HepG2 (cell line): ENCODE measurements at regions not wholly inside any gene's neighbourhood (a gene's known extent, or its start where the extent isn't known, plus 50 kb on each side); places are given as distances from the start of the nearest gene placed in this dataset.

Experiments
- ATAC-seq: fragments of 200-7000 bp; cut with Tn5 transposase; 3 replicates; pipeline ENCODE4 v1.9.1; 2020; ENCODE audit warnings: mild to moderate bottlenecking, moderate library complexity
- BruUV-seq: library from RNA; stranded (reverse); fragments of 400-500 nt; replicated peaks from 2 replicates; lab custom pipeline; 2021; lab: Mats Ljungman, UMichigan
- CTCF ChIA-PET: fragments of 300-600 bp; formaldehyde crosslinking; extraction: SDS; loops from one replicate; lab custom pipeline; 2021; ENCODE audit warnings: low total read pairs, inconsistent platforms, low intra/inter-chr PET ratio; lab: Yijun Ruan, JAX
- POLR2A ChIA-PET: fragments of 350-600 bp; sonication (Branson Sonifier 250); formaldehyde crosslinking; loops from one replicate; lab custom pipeline; 2020; ENCODE audit warnings: antibody characterized with exemption, inconsistent platforms; lab: Yijun Ruan, JAX
- DNase-seq: peaks from one replicate; pipeline ENCODE4 v3.0.0-alpha.2; 2015; ENCODE audit warnings: low spot score
- FAIRE-seq: peaks from 3 replicates; lab custom pipeline; 2011; peaks lifted over from hg19 to GRCh38; lab: Jason Lieb, UNC
- H2AFZ ChIP-seq: one replicate; pipeline ENCODE4 v1.6.1; 2011; ENCODE audit warnings: low read length, inconsistent platforms
- H3K27ac ChIP-seq: fragments of 300-600 bp; 3 replicates; pipeline ENCODE4 v1.8.0; 2011; ENCODE audit warnings: mixed run types, mild to moderate bottlenecking, mixed read lengths, low read length, inconsistent platforms; ENCODE audit not compliant: insufficient read depth; ENCODE audit errors: extremely low read length
- H3K27me3 ChIP-seq, 2 experiments: fragments of 200-600 bp in 1 of 2; 2 replicates in 1 of 2; 3 replicates in 1 of 2; pipeline versions ENCODE4 v1.6.0 to v1.8.0; 2011; ENCODE audit warnings: low read length in 2 of 2, mild to moderate bottlenecking in 2 of 2, moderate library complexity in 2 of 2, inconsistent platforms in 1 of 2; ENCODE audit not compliant: insufficient read depth in 2 of 2, control insufficient read depth in 1 of 2
- H3K36me3 ChIP-seq, 2 experiments: fragments of 200-600 bp in 1 of 2; replicated peaks in 1 of 2; 2 replicates in 1 of 2; 3 replicates in 1 of 2; pipeline versions ENCODE4 v1.5.1 to v1.8.0; 2011; ENCODE audit warnings: low read length in 2 of 2, inconsistent platforms in 1 of 2; ENCODE audit not compliant: insufficient read depth in 2 of 2, control insufficient read depth in 1 of 2
- H3K4me1 ChIP-seq: 2 replicates; pipeline ENCODE4 v1.5.1; 2012; ENCODE audit warnings: low read length, inconsistent platforms; ENCODE audit not compliant: insufficient read depth
- H3K4me2 ChIP-seq: 2 replicates; pipeline ENCODE4 v1.6.0; 2011; ENCODE audit warnings: low read depth, low read length, inconsistent platforms
- H3K4me3 ChIP-seq, 3 experiments: fragments of 200-600 bp in 1 of 3; sonication (generic), shearing (Covaris generic) in 1 of 3; replicated peaks in 1 of 3; 2 replicates each; pipeline ENCODE4 v1.5.1; 2011 to 2016; ENCODE audit warnings: low read length in 3 of 3, inconsistent platforms in 2 of 3, low read depth in 2 of 3, mild to moderate bottlenecking in 2 of 3, control low read depth in 1 of 3, mixed read lengths in 1 of 3; ENCODE audit not compliant: insufficient read depth in 1 of 3
- H3K79me2 ChIP-seq: one replicate; pipeline ENCODE4 v1.6.1; 2011; ENCODE audit warnings: low read length, inconsistent platforms; ENCODE audit not compliant: insufficient read depth
- H3K9ac ChIP-seq: 2 replicates; pipeline ENCODE4 v1.6.0; 2011; ENCODE audit warnings: mild to moderate bottlenecking, low read depth, low read length, inconsistent platforms; ENCODE audit not compliant: insufficient read depth
- H3K9me3 ChIP-seq: 2 replicates; pipeline ENCODE4 v1.5.1; 2012; ENCODE audit warnings: mild to moderate bottlenecking, low read length
- H4K20me1 ChIP-seq: 2 replicates; pipeline ENCODE4 v1.6.0; 2011; ENCODE audit warnings: inconsistent platforms, mild to moderate bottlenecking, low read length, moderate library complexity; ENCODE audit not compliant: insufficient read depth
- MTA3 ChIP-seq: sonication (generic); formaldehyde crosslinking; IDR thresholded peaks from 2 replicates; pipeline ENCODE4 v1.4.0; 2020; ENCODE audit warnings: missing genetic modification reagents
- NFRKB ChIP-seq: fragments of 450-650 bp; IDR thresholded peaks from 2 replicates; pipeline ENCODE4 v1.6.1; 2017
- RFXAP ChIP-seq: sonication (generic); formaldehyde crosslinking; IDR thresholded peaks from 2 replicates; pipeline ENCODE4 v1.4.0; 2020; ENCODE audit warnings: missing genetic modification reagents, borderline replicate concordance
- ZNF124 ChIP-seq: sonication (generic); formaldehyde crosslinking; IDR thresholded peaks from 2 replicates; pipeline ENCODE4 v1.4.0; 2020; ENCODE audit warnings: missing genetic modification reagents
- WGBS: methylation state at CpG from one replicate; pipeline ENCODE4 v1.1.6; 2017; ENCODE audit warnings: low lambda C conversion rate; 5-methylcytosine and 5-hydroxymethylcytosine counted together
- in situ Hi-C: cut with HindIII; loops from 2 replicates; pipeline ENCODE4 v1.10.0; 2017; ENCODE audit warnings: low pct_unique_long_range_greater_than_20kb; ENCODE audit not compliant: extremely low pct_ligation_motif_present
- intact Hi-C: fragments of 100-400 bp; cut with micrococcal nuclease; formaldehyde crosslinking; loops from one replicate; pipeline ENCODE4 v1.10.0; 2022; ENCODE audit not compliant: unreplicated experiment
- TF ChIP-seq, protein P1 (sequence below), 2 experiments: sonication (generic) in 1 of 2; formaldehyde crosslinking in 1 of 2; IDR thresholded peaks; 2 replicates each; pipeline versions ENCODE4 v1.5.1 to v1.6.1; 2011 to 2020; ENCODE audit warnings: borderline replicate concordance in 1 of 2, low read depth in 1 of 2, low read length in 1 of 2, mild to moderate bottlenecking in 1 of 2, missing genetic modification reagents in 1 of 2, moderate library complexity in 1 of 2
- TF ChIP-seq, protein P2 (sequence below): sonication (generic); formaldehyde crosslinking; IDR thresholded peaks from 2 replicates; pipeline ENCODE4 v1.9.0; 2021; ENCODE audit warnings: missing genetic modification reagents, mild to moderate bottlenecking, borderline replicate concordance
- TF ChIP-seq, protein P3 (sequence below): sonication (generic); formaldehyde crosslinking; IDR thresholded peaks from 2 replicates; pipeline ENCODE4 v1.9.0; 2021; ENCODE audit warnings: mild to moderate bottlenecking, missing genetic modification reagents

DNA sequence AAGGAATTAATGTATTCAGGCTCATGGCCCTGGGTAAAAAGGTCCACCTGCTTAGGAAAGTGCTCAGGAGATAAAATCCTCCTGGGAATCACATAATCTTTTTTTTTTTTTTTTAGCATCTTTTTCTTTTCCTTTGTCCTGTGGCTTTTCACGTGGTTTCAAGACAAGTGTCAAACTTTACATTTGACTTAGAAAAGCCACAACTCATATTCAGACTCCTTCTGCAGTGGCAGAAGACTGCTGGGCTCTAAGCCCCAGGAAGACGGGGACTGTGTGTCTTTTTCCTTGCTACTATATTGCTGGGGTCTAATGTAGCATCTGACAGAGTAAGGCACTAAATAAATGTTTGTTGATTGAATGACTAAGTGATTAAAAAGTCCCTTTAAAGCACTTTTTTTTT lies 127.5 kb upstream of the ANKRD1 start:
- ChIA-PET CTCF (no interaction called here), POLR2A (no interaction called here)
- no peak overlapping the region for H3K4me3 ChIP-seq
- no peak overlapping the region for H2AFZ ChIP-seq
- no peak overlapping the region for H3K9ac ChIP-seq
- H4K20me1 ChIP-seq, result no peaks in the 10 kb centered on the region
- H3K79me2 ChIP-seq, result no peaks in the 10 kb centered on the region
- TF ChIP-seq, protein P1, sequence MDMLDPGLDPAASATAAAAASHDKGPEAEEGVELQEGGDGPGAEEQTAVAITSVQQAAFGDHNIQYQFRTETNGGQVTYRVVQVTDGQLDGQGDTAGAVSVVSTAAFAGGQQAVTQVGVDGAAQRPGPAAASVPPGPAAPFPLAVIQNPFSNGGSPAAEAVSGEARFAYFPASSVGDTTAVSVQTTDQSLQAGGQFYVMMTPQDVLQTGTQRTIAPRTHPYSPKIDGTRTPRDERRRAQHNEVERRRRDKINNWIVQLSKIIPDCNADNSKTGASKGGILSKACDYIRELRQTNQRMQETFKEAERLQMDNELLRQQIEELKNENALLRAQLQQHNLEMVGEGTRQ (IDR thresholded peaks at IDR 0.05; ENCODE audit: low read depth, low read length), result no peak
- TF ChIP-seq, protein P1 (CRISPR knock-in tag; IDR thresholded peaks at IDR 0.05; ENCODE audit: borderline replicate concordance), result no peak
- no peak for TF ChIP-seq MTA3
- TF ChIP-seq, all 625 proteins: peak for 0
- 12% methylated on average over 2 of the region's 2 CpGs for WGBS
- BruUV-seq, result no TSS peak
- in situ Hi-C loops, result loop anchor here (5.0 kb wide), 1 partner anchor 44 kb away; no protein-coding TSS in a partner anchor
- Histone ChIP-seq H3K9me3 (no peaks in the 10 kb centered on the region), H3K4me2 (no peak overlapping the region), H3K27ac (no peak overlapping the region), H3K4me1 (peaks cover 3% of the 10 kb centered on the region; the same call in 1 of the 2 replicates), H3K36me3 (no peaks in the 10 kb centered on the region), H3K27me3 (no peaks in the 10 kb centered on the region; a peak in 1 of 5 replicates)
- intact Hi-C loops, result no loop called here
- ATAC-seq, result no peak
- no peak for DNase-seq
- FAIRE-seq, result no peak

DNA sequence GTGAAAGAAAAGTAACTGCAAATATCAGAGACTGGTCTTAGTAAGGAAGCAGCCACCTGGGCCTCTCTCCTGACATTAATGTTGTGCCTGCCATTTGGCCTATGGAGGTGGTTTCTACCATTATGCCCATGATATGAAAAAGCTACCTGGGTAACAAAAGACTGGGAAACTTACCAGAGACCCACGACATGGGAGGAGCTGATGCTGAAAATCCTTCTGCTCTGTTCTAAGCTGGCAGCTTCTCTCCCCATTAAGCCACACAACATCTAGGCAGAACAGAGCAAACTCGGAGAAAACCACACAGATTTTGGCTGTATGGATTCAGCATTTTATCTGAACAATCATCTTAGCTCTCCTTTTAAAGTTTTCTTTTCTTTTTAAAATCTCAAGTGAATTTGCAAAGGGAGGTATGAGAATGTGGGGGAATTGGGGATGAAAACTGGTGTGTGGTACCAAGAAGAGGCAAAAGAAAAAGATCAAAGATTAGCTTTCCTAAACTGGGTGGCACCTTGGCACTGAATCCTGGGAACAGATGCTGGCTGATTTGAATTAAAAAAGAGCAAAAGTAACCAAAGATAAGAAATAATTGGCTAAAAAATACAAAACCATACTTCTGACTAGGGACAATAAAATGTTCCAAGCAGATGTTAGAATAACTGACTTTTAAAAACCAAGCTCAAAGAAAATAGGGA lies 128.6 kb upstream of the ANKRD1 start:
- Histone ChIP-seq H3K4me1 (no peaks in the 10 kb centered on the region), H2AFZ (no peak overlapping the region), H3K9ac (no peak overlapping the region), H3K79me2 (no peaks in the 10 kb centered on the region), H3K27me3 (no peaks in the 10 kb centered on the region; a peak in 1 of 5 replicates), H3K9me3 (no peaks in the 10 kb centered on the region), H3K27ac (no peak overlapping the region), H3K36me3 (no peaks in the 10 kb centered on the region), H4K20me1 (no peaks in the 10 kb centered on the region), H3K4me2 (no peak overlapping the region), H3K4me3 (no peak overlapping the region)
- no peak for DNase-seq
- CTCF ChIA-PET, result no interaction called here
- no peak for ATAC-seq
- in situ Hi-C loops, result loop anchor here (5.0 kb wide), 1 partner anchor 43 kb away; no protein-coding TSS in a partner anchor
- no TSS peak for BruUV-seq
- intact Hi-C loops, result no loop called here
- 3% methylated on average over 2 of the region's 2 CpGs for WGBS
- FAIRE-seq, result no peak
- POLR2A ChIA-PET, result no interaction called here
- TF ChIP-seq, protein P2, sequence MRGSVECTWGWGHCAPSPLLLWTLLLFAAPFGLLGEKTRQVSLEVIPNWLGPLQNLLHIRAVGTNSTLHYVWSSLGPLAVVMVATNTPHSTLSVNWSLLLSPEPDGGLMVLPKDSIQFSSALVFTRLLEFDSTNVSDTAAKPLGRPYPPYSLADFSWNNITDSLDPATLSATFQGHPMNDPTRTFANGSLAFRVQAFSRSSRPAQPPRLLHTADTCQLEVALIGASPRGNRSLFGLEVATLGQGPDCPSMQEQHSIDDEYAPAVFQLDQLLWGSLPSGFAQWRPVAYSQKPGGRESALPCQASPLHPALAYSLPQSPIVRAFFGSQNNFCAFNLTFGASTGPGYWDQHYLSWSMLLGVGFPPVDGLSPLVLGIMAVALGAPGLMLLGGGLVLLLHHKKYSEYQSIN (CRISPR knock-in tag), result no peak
- TF ChIP-seq NFRKB (no peak), ZNF124 (CRISPR knock-in tag) (no peak), RFXAP (CRISPR knock-in tag) (no peak)
- TF ChIP-seq, protein P3, sequence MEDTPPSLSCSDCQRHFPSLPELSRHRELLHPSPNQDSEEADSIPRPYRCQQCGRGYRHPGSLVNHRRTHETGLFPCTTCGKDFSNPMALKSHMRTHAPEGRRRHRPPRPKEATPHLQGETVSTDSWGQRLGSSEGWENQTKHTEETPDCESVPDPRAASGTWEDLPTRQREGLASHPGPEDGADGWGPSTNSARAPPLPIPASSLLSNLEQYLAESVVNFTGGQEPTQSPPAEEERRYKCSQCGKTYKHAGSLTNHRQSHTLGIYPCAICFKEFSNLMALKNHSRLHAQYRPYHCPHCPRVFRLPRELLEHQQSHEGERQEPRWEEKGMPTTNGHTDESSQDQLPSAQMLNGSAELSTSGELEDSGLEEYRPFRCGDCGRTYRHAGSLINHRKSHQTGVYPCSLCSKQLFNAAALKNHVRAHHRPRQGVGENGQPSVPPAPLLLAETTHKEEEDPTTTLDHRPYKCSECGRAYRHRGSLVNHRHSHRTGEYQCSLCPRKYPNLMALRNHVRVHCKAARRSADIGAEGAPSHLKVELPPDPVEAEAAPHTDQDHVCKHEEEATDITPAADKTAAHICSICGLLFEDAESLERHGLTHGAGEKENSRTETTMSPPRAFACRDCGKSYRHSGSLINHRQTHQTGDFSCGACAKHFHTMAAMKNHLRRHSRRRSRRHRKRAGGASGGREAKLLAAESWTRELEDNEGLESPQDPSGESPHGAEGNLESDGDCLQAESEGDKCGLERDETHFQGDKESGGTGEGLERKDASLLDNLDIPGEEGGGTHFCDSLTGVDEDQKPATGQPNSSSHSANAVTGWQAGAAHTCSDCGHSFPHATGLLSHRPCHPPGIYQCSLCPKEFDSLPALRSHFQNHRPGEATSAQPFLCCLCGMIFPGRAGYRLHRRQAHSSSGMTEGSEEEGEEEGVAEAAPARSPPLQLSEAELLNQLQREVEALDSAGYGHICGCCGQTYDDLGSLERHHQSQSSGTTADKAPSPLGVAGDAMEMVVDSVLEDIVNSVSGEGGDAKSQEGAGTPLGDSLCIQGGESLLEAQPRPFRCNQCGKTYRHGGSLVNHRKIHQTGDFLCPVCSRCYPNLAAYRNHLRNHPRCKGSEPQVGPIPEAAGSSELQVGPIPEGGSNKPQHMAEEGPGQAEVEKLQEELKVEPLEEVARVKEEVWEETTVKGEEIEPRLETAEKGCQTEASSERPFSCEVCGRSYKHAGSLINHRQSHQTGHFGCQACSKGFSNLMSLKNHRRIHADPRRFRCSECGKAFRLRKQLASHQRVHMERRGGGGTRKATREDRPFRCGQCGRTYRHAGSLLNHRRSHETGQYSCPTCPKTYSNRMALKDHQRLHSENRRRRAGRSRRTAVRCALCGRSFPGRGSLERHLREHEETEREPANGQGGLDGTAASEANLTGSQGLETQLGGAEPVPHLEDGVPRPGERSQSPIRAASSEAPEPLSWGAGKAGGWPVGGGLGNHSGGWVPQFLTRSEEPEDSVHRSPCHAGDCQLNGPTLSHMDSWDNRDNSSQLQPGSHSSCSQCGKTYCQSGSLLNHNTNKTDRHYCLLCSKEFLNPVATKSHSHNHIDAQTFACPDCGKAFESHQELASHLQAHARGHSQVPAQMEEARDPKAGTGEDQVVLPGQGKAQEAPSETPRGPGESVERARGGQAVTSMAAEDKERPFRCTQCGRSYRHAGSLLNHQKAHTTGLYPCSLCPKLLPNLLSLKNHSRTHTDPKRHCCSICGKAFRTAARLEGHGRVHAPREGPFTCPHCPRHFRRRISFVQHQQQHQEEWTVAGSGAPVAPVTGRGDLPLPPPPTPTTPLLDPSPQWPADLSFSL (CRISPR knock-in tag), result no peak
